Transverse colon (tissue), 4 donors: ENCODE measurements at regions not wholly inside any gene's neighbourhood (a gene's known extent, or its start where the extent isn't known, plus 50 kb on each side); places are given as distances from the start of the nearest gene placed in this dataset.
"Not testable (repeated sequence)": the region's sequence is repeated elsewhere in the genome, so short reads cannot be mapped to it uniquely, and the experiment has no call there.

ENCODE experiments used
- DNase-seq: peaks from one replicate; pipeline ENCODE4 v3.0.0-alpha.2; 2019
- H3K27ac ChIP-seq, 4 donors: fragments of 200-600 bp; sonication (generic); 2 replicates each; pipeline ENCODE4 v1.5.1; 2016 to 2018; ENCODE audit warnings: inconsistent platforms in 4 of 4
- H3K27me3 ChIP-seq: fragments of 200-600 bp; sonication (generic); 2 replicates; pipeline ENCODE4 v1.5.1; 2017; ENCODE audit warnings: inconsistent platforms
- H3K36me3 ChIP-seq, 4 donors: fragments of 200-600 bp; sonication (generic); 2 replicates each; pipeline ENCODE4 v1.5.1; 2017 to 2019; ENCODE audit warnings: inconsistent platforms in 4 of 4
- H3K4me1 ChIP-seq, 4 donors: fragments of 200-600 bp; sonication (generic); 2 replicates each; pipeline ENCODE4 v1.5.1; 2017 to 2020; ENCODE audit warnings: inconsistent platforms in 4 of 4
- H3K4me3 ChIP-seq, 4 donors: fragments of 200-600 bp; sonication (generic); 1 replicate in 1 of 4; 2 replicates in 3 of 4; pipeline versions ENCODE4 v1.5.1 to v1.6.1; 2017 to 2019; ENCODE audit warnings: inconsistent platforms in 4 of 4
- H3K9me3 ChIP-seq, 2 donors: fragments of 200-600 bp; sonication (generic); 2 replicates each; pipeline ENCODE4 v1.5.1; 2017 to 2019; ENCODE audit warnings: inconsistent platforms in 2 of 2
- CTCF ChIP-seq, 5 experiments: fragments of 200-600 bp in 3 of 5; fragments of 450-650 bp in 2 of 5; sonication (generic) in 3 of 5; IDR thresholded peaks; 1 replicate in 2 of 5; 2 replicates in 3 of 5; pipeline ENCODE4 v1.5.1; 2016 to 2017; ENCODE audit warnings: antibody characterized with exemption in 5 of 5, inconsistent platforms in 3 of 5, mild to moderate bottlenecking in 2 of 5, moderate library complexity in 1 of 5
- EP300 ChIP-seq: sonication (generic); formaldehyde crosslinking; IDR thresholded peaks from one replicate; pipeline ENCODE4 v1.6.1; 2017; ENCODE audit warnings: antibody characterized with exemption, low read depth
- POLR2A ChIP-seq: fragments of 450-650 bp; IDR thresholded peaks from one replicate; pipeline ENCODE4 v1.6.1; 2016; ENCODE audit warnings: antibody characterized with exemption, mild to moderate bottlenecking, moderate library complexity
- POLR2AphosphoS5 ChIP-seq, 3 donors: sonication (generic); formaldehyde crosslinking; IDR thresholded peaks; one replicate each; pipeline ENCODE4 v1.6.1; 2016; ENCODE audit warnings: antibody characterized with exemption in 3 of 3
- WGBS, 2 donors: methylation state at CpG; one replicate each; pipeline ENCODE4 v1.1.5; 2018; ENCODE audit warnings: low coverage in 1 of 2; 5-methylcytosine and 5-hydroxymethylcytosine counted together
- in situ Hi-C, 4 donors: fragments of 200-750 bp; cut with MboI; loops; one replicate each; pipeline versions ENCODE4 v1.15.0 to v1.15.1; 2017; ENCODE audit warnings: low sequenced_read_pairs in 3 of 4, low pct_ligation_motif_present in 1 of 4, low pct_unique_long_range_greater_than_20kb in 1 of 4
- intact Hi-C: fragments of 100-400 bp; cut with DNase I; formaldehyde crosslinking; loops from one replicate; pipeline ENCODE4 v1.15.1; 2023; ENCODE audit warnings: low total_unique reads

- Histone ChIP-seq H3K9me3 (no peaks in the 10 kb centered on the region), H3K4me1 (no peaks in the 10 kb centered on the region), H3K4me3 (no peak overlapping the region), H3K36me3 (no peaks in the 10 kb centered on the region), H3K27me3 (no peaks in the 10 kb centered on the region), H3K27ac (no peak overlapping the region)
- TF ChIP-seq CTCF (IDR thresholded peaks at IDR 0.05) = no peak
- in situ Hi-C loops (no loop called here), intact Hi-C loops (no loop called here)
- no peak for DNase-seq
- 38 to 44% methylated on average over 2 of the region's 2 CpGs for WGBS, 2 donors
These were observed 1149.4 kb downstream of the NXPH1 start for GRCh38 chr7:9582824-9583223.

DNA sequence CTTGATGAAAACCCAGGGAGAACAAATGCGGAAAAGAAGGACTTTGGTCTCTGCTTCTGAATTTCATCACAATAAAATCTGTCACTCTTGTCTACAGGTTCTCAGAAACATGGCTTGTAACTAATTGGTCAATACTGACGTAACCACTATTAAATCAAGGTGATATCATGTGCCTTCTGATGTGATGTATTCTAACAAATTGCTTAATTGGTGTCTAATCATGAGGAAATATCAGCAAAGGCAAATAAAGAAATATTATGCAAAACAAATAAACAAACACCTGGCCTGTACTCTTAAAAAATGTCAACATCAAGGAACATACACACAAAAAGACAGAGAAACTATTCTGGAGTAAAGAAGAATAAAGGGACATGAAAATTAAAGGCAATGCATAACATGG lies 1165.0 kb downstream of the NXPH1 start:
- Histone ChIP-seq H3K9me3 (no peaks in the 10 kb centered on the region), H3K4me1 (no peaks in the 10 kb centered on the region), H3K4me3 (no peak overlapping the region), H3K27me3 (no peaks in the 10 kb centered on the region), H3K27ac (no peak overlapping the region), H3K36me3 (no peaks in the 10 kb centered on the region)
- 63 to 72% methylated on average over 2 of the region's 2 CpGs for WGBS, 2 donors
- intact Hi-C loops (no loop called here), in situ Hi-C loops (no loop called here)
- DNase-seq = no peak
- no peak for TF ChIP-seq POLR2A

DNA sequence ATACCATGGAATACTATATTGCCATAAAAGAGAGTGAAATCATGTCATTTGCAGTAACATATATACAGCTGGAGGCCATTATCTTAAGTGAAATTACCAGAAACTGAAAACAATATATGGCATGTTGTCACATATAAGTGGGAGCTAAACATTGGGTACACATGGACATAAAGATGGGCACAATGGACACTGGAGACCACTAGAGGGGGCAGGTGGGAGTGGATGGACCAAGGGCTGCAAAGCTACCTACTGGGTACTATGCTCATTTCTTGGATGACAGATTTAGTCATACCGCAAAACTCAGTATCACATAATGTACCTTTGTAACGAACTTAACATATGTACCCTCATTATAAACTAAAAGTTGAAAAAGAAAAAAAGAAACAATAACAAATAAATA lies 1167.6 kb downstream of the NXPH1 start:
- Histone ChIP-seq H3K4me3 (no peak overlapping the region), H3K27ac (no peak overlapping the region), H3K27me3 (no peaks in the 10 kb centered on the region), H3K9me3 (no peaks in the 10 kb centered on the region), H3K4me1 (no peaks in the 10 kb centered on the region), H3K36me3 (no peaks in the 10 kb centered on the region)
- DNase-seq = no peak
- intact Hi-C loops = no loop called here
- TF ChIP-seq POLR2A (no peak), POLR2AphosphoS5 (IDR thresholded peaks at IDR 0.05) (no peak)
- 75 to 83% methylated on average over 2 of the region's 2 CpGs for WGBS, 2 donors
- in situ Hi-C loops = loop anchor here in 1 of 4 donors (25.0 kb wide), 1 partner anchor 111 kb away; no protein-coding TSS in a partner anchor

- intact Hi-C loops = no loop called here
- Histone ChIP-seq H3K27me3 (no peaks in the 10 kb centered on the region), H3K27ac (no peak overlapping the region), H3K4me3 (no peak overlapping the region), H3K4me1 (no peaks in the 10 kb centered on the region), H3K9me3 (no peaks in the 10 kb centered on the region), H3K36me3 (no peaks in the 10 kb centered on the region)
- DNase-seq = no peak
- TF ChIP-seq POLR2AphosphoS5 (IDR thresholded peaks at IDR 0.05) (no peak), CTCF (IDR thresholded peaks at IDR 0.05) (no peak), POLR2A (no peak), EP300 (no peak)
- in situ Hi-C loops = loop anchor here in 1 of 4 donors (25.0 kb wide), 1 partner anchor 109 kb away; no protein-coding TSS in a partner anchor
These were observed 1169.9 kb downstream of the NXPH1 start for GRCh38 chr7:9603291-9603690.

DNA sequence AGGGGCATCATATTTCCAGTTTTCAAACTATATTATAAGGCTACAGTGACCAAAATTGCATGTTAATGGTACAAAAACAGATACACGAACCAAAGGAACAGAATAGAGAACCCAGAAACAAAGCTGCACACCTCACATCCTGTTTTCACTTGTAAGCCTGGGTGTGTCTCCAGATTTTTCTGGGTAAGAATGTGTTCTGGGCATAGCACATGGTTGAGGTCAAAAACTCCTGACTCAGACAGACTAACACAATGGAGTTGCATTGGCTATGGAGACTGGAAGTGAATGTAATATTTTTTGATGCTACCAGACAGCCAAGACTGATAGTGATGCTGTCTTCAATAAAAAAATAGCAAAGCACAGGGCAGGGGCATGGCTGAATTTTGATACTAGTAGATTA lies 1175.2 kb downstream of the NXPH1 start:
- H3K4me3 ChIP-seq = no peak overlapping the region
- 63 to 70% methylated on average over 1 of the region's 1 CpG for WGBS, 2 donors
- no peaks in the 10 kb centered on the region for H3K36me3 ChIP-seq
- no peaks in the 10 kb centered on the region for H3K27me3 ChIP-seq
- no peak overlapping the region for H3K27ac ChIP-seq
- in situ Hi-C loops (loop anchor here in 1 of 4 donors (25.0 kb wide), 1 partner anchor 104 kb away; no protein-coding TSS in a partner anchor), intact Hi-C loops (no loop called here)
- no peak for DNase-seq
- H3K9me3 ChIP-seq = peaks cover 0 to 6% of the 10 kb centered on the region in 2 donors
- no peaks in the 10 kb centered on the region for H3K4me1 ChIP-seq
- no peak for TF ChIP-seq POLR2AphosphoS5 (IDR thresholded peaks at IDR 0.05)

DNA sequence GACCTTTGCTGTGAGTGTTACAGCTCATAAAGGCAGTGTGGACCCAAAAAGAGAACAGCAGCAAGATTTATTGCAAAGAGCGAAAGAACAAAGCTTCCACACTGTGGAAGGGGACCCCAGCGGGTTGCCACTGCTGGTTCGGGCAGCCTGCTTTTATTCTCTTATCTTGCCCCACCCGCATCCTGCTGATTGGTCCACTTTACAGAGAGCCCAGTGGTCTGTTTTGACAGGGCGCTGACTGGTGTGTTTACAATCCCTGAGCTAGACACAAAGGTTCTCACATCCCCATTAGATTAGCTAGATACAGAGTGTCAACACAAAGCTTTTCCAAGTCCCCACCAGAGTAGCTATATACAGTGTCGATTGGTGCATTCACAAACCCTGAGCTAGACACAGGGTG lies 1187.5 kb downstream of the NXPH1 start:
- H3K27ac ChIP-seq, H3K4me3 ChIP-seq, H3K4me1 ChIP-seq, DNase-seq, H3K9me3 ChIP-seq, H3K36me3 ChIP-seq, intact Hi-C loops, H3K27me3 ChIP-seq: not testable (repeated sequence)
- WGBS, 2 donors = 84 to 94% methylated on average over 4 to 6 of the region's 6 CpGs
- in situ Hi-C loops = loop anchor here in 1 of 4 donors (25.0 kb wide), 1 partner anchor 91 kb away; no protein-coding TSS in a partner anchor

DNA sequence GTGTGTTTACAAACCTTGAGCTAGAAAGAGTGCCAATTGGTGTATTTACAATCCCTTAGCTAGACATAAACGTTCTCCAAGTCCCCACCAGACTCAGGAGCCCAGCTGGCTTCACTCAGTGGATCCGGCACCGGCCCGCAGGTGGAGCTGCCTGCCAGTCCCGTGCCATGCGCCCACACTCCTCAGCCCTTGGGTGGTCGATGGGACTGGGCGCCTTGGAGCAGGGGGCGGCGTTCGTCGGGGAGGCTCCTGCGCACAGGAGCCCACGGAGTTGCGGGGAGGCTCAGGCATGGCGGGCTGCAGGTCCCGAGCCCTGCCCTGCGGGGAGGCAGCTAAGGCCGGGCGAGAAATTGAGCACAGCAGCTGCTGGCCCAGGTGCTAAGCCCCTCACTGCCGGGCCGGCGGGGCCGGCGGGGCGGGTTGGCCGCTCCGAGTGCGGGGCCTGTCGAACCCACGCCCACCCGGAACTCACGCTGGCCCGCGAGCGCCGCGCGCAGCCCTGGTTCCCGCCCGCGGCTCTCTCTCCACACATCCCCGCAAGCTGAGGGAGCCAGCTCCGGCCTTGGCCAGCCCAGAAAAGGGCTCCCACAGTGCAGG lies 1188.0 kb downstream of the NXPH1 start:
- H3K36me3 ChIP-seq, H3K27ac ChIP-seq, H3K4me1 ChIP-seq, H3K9me3 ChIP-seq, H3K4me3 ChIP-seq, DNase-seq, H3K27me3 ChIP-seq, intact Hi-C loops: not testable (repeated sequence)
- WGBS, 2 donors = 89% methylated on average over 34 of the region's 44 CpGs; no CpG with 5 or more reads in 1 of the 2 donors
- in situ Hi-C loops = loop anchor here in 1 of 4 donors (25.0 kb wide), 1 partner anchor 91 kb away; no protein-coding TSS in a partner anchor
